ENCODE measurements at regions not wholly inside any gene's neighbourhood (a gene's known extent, or its start where the extent isn't known, plus 50 kb on each side); places are given as distances from the start of the nearest gene placed in this dataset.

- TF ChIP-seq EZH2phosphoT487 (IDR thresholded peaks at IDR 0.05; ENCODE audit: borderline replicate concordance, low read length) (no peak), CTCF (conservative IDR thresholded peaks at IDR 0.05; ENCODE audit: low read depth, low read length) (no peak), EZH2 (IDR thresholded peaks at IDR 0.05; ENCODE audit: low read length, unreplicated experiment) (no peak)
These were observed 71.9 kb upstream of the SLC35B3 start for GRCh38 chr6:8507286-8507685.

Measured in PC-3 (cell line).